ENCODE measurements at regions not wholly inside any gene's neighbourhood (a gene's known extent, or its start where the extent isn't known, plus 50 kb on each side); places are given as distances from the start of the nearest gene placed in this dataset.

DNA sequence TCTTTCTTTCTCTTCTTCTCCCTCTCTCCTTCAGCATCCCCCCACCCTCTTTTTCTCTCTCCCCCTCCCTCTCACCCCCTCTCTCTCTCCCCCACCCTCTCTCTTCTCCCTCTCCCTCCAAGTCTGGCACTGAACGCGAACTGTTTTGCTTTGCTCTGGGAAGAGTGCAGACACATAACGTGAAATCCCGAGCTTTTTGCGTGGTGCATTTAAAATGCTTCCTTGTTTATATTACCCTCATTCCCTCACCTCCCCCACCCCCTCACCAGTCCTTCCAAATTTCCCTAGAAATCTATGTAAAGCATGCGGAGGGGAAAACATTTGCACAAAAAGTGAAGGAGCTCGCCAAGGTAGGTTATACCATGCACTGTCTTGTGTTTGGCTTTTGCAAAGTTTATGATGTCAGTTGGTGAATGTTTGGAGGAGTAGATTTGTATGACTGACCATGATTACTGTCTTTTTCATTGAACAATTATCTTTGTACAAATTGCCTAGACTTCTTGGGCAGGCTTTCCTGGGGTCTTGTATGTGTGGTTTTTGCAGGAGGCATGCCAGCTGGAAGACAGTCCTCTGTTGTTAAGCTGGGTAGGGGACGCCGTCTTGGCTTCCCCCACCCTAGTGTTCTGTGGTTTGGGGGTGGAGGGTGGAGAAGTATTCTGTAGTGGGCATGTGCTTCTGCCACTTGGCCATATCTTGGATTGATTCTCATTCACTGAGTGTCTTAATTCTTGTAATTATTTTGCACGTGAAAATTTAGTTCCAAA is 123.7 kb upstream of the HSD17B12 start:
- Histone ChIP-seq H3K9me3 (ENCODE audit: low read depth) (no peaks in the 10 kb centered on the region), H3K27ac (peak overlapping the region; percentile 84), H3K27me3 (no peaks in the 10 kb centered on the region), H3K4me3 (peak overlapping the region; percentile 33), H3K36me3 (no peaks in the 10 kb centered on the region), H3K4me1 (ENCODE audit: low read depth) (peaks cover 54% of the 10 kb centered on the region)
- DNase-seq (ENCODE audit: low read depth in 1 of 2, low spot score in 1 of 2), result no peak
- TF ChIP-seq CTCF (IDR thresholded peaks at IDR 0.05; ENCODE audit: low read depth, low read length), result no peak

DNA sequence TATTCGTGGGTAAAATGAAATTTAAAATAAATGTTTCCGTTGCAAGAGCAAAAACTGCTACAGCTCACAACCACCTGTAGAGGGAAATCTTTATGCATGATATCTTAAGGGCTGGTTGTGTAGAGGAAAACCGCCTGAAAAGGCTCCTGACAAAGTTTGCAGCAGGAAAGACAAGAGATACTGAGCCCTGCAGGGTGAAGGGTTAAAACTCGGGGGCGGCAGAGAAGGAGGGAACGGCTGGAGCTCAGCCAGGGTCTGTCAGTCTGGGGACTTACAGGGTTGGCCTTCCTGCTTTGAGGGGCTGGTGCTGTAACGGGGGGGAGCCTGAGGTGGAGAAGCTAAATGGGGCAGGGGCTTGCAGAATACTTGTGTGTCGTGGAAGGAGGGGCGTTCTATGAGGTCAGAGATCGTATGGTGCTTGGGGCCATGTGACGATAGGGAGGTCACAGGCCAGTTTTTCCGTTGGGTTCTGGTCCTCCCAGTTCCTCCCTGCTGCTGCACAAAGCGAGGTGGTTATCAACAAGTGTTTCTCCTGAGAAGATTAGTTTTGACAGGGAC is 122.9 kb upstream of the HSD17B12 start:
- peak overlapping the region; percentile 33 for H3K4me3 ChIP-seq
- peak in 1 of 2 donors; percentile 68 for DNase-seq (ENCODE audit: low read depth in 1 of 2, low spot score in 1 of 2)
- TF ChIP-seq CTCF (IDR thresholded peaks at IDR 0.05; ENCODE audit: low read depth, low read length), result peak; percentile 19
- peaks cover 54% of the 10 kb centered on the region for H3K4me1 ChIP-seq (ENCODE audit: low read depth)
- H3K27ac ChIP-seq, result peak overlapping the region; percentile 84
- H3K27me3 ChIP-seq, result no peaks in the 10 kb centered on the region
- no peaks in the 10 kb centered on the region for H3K9me3 ChIP-seq (ENCODE audit: low read depth)
- H3K36me3 ChIP-seq, result no peaks in the 10 kb centered on the region

DNA sequence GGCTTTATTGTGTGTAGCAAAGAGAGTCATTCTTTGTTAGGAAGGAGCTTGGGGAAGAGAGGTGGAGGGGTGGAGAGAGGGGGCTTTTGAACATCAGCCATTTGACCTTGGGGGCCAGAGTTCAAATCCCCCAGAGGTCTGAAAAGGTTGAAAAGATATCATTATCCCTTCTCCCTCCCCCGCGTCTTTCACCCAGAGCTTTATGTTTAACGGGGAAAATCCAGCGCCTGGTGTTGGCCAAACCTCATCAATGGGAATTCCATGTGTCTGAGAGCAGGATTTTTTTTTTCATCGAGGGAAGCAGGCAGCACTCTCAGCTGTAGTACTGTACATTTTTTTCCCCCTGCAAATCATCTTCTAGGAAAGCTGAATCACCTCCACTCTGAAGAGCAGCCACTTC is 122.4 kb upstream of the HSD17B12 start:
- no peaks in the 10 kb centered on the region for H3K36me3 ChIP-seq
- DNase-seq (ENCODE audit: low read depth in 1 of 2, low spot score in 1 of 2), result no peak
- H3K4me3 ChIP-seq, result peak overlapping the region; percentile 33
- peaks cover 54% of the 10 kb centered on the region for H3K4me1 ChIP-seq (ENCODE audit: low read depth)
- H3K27me3 ChIP-seq, result no peaks in the 10 kb centered on the region
- peak overlapping the region; percentile 84 for H3K27ac ChIP-seq
- H3K9me3 ChIP-seq (ENCODE audit: low read depth), result no peaks in the 10 kb centered on the region
- TF ChIP-seq CTCF (IDR thresholded peaks at IDR 0.05; ENCODE audit: low read depth, low read length), result no peak

GRCh38 chr11:43558556-43559127 is 121.9 kb upstream of the HSD17B12 start:
- H3K4me3 ChIP-seq, result peak overlapping the region; percentile 33

DNA sequence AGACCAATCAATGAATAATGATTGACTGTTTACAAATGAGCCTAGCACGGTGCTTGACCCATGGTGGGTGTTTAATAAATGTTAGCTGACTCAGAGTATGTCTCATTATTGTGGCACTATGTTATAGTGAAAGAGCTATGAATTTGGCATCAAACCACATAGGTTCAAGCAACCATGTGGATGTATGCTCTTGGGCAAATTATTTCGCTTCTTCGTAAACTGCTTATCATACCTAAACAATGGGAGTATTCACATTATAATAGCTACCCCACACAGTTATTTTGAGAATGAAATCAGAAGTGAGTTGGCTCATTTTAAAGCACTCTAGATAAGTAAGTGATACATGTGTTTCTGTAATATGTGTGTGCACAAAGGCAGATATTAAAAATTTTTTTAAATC is 118.7 kb upstream of the HSD17B12 start:
- H3K27ac ChIP-seq, result no peak overlapping the region
- no peak for TF ChIP-seq CTCF (IDR thresholded peaks at IDR 0.05; ENCODE audit: low read depth, low read length)
- DNase-seq (ENCODE audit: low read depth in 1 of 2, low spot score in 1 of 2), result no peak

More at GRCh38 chr11:43558556-43559127, 121.9 kb upstream of the HSD17B12 start:
- no peaks in the 10 kb centered on the region for H3K27me3 ChIP-seq
- TF ChIP-seq CTCF (IDR thresholded peaks at IDR 0.05; ENCODE audit: low read depth, low read length), result no peak
- H3K27ac ChIP-seq, result peak overlapping the region; percentile 84
- no peaks in the 10 kb centered on the region for H3K9me3 ChIP-seq (ENCODE audit: low read depth)
- H3K36me3 ChIP-seq, result no peaks in the 10 kb centered on the region
- peaks cover 49% of the 10 kb centered on the region for H3K4me1 ChIP-seq (ENCODE audit: low read depth)
- no peak for DNase-seq (ENCODE audit: low read depth in 1 of 2, low spot score in 1 of 2)

More for the DNA sequence above, 118.7 kb upstream of the HSD17B12 start:
- Histone ChIP-seq H3K4me3 (no peak overlapping the region), H3K4me1 (ENCODE audit: low read depth) (peaks cover 20% of the 10 kb centered on the region), H3K36me3 (no peaks in the 10 kb centered on the region), H3K9me3 (ENCODE audit: low read depth) (no peaks in the 10 kb centered on the region), H3K27me3 (no peaks in the 10 kb centered on the region)

All from cardiac muscle cell (in vitro differentiated cells and primary cell).